SHP77 treated with DMSO at 0.1 percent for 48 hours (cell line): ENCODE measurements at regions not wholly inside any gene's neighbourhood (a gene's known extent, or its start where the extent isn't known, plus 50 kb on each side); places are given as distances from the start of the nearest gene placed in this dataset.
"Not testable (repeated sequence)": the region's sequence is repeated elsewhere in the genome, so short reads cannot be mapped to it uniquely, and the experiment has no call there.

ENCODE experiments used
- DNase-seq: peaks from one replicate; lab custom pipeline; 2025; lab: John Stamatoyannopoulos, UW

DNA sequence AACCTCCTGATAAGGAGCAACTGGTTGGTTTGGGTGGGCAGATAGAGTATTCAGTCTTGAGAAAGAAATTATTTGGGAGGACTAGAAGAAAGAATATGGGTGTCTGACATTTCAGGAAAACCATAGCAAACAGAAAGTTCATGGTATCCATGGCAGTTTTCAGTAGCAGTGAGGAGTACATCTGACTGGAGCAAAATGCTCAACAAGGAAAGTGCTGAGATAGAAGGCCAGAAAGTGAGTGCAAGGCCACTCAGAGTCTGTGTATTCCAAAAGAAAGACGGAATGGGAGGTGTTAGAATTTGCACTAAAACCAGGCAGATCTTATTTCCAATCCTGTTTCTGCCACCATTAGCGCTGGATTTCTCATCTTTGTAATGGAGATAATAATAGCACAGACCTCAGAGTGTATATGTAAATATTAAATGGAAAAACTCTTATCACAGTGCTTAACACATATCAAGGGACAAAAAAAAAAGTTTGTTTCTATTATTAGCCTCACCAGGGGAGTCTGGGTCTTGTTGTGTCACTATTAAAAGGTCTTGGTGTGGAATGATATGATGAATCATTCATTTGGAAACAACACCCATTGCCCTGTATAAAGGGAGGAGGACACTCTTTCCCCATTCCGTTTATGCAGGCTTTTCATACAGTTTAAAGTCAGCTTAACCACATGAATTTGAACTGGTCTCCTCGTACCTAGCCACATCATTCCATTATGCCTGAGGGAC is 349.8 kb downstream of the IPO8 start:
- DNase-seq: no peak

DNA sequence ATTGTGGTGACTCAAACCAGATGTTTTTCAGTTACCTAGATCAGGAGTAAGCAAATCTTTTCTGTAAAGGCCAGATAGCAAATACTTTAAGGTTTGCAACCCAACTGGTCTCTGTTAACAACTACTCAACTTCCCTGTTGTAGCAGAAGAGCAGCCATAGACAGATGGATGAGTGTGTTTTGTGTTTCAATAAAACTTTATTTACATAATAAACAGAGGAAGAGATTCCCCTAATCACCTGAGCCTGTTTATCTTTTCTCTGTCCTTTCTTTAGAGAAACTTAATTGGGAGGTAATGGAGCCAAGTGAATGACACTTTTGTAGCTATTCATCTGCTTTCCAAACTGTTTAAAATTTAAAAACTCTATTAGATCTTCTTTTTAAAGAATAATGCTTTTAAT is 365.1 kb downstream of the IPO8 start:
- DNase-seq: no peak

DNA sequence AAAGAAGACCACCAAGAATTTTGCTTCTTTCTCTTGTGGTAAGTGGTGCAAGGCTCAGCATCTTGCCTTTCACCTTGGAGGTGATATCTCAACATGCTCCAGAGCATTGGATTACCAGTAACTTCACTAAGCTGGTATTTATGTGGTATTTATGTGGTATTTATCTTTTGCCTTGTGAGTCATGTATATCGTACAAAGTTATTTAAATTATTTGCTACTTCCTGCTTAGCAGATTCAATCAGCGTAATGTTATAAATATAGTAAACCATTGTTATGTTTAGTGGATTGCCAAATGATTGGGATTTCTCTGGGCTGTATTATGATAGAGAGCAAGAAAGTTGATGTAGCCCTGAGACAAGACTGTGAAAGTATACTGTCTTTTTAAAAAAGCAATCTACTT is 366.4 kb downstream of the IPO8 start:
- no peak for DNase-seq

DNA sequence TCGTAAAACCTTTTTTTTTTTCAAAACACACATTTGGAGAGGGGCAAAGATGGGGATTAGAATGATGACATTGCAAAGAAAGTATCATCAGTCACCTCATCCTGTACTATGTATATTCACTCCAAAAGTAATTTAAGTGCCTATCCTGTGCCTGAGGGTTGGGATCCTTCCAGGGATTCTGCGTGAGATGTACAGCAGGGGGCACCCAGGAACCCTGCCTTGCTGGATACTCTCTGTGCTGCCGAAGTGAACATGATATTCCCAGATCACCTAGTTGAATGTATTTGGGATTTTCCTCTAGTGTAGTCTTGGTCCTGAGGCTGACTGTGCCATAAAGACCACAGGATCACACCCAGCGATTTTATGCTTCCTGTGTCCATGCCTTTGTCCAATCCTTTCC is 372.7 kb downstream of the IPO8 start:
- DNase-seq: no peak

DNA sequence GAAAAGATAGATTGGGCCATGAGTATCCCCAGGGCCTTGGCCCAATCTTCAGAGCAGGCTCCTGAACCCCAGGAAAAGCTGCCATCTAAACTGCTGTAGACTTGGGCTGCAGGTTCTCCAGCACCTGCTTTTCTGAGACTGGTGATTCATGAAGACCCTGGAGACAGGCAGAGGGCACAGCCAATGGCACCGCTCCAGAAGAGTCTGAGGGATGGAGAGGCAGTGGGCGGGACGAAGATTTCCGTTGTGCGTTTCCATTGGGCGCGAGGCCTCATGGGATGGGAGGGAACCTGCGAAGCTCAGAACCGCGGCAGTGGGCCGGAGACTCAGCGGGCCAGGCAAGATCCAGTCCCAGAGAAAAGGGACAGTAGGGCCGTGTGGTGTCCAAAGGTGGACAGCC is 375.1 kb downstream of the IPO8 start:
- DNase-seq: no peak

DNA sequence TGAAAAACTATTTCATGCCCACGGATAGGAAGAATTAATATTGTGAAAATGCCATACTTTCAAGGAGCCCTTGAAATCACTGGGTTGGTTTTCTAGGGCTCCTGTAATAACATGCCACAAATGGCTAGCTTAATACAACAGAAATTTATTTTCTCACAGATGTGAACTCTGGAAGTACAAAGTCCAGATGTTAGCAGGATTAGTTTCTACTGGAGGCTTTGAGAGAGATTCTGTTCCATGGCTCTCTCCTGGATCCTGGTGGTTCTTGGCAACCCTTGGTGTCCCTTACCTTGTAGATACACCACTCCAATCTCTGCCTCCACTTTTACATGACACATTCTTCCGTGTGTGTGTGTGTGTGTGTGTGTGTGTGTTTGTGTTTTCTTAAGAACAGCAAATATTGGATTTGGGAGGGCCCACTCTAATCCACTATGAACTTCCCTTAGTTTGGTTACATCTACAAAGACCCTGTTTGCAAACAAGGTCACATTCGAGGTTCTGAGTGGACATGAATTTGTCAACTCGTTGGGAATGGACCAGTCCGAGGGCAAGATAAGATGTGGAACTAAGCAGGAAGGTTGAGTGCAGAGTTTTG is 381.1 kb downstream of the IPO8 start:
- no peak for DNase-seq

DNA sequence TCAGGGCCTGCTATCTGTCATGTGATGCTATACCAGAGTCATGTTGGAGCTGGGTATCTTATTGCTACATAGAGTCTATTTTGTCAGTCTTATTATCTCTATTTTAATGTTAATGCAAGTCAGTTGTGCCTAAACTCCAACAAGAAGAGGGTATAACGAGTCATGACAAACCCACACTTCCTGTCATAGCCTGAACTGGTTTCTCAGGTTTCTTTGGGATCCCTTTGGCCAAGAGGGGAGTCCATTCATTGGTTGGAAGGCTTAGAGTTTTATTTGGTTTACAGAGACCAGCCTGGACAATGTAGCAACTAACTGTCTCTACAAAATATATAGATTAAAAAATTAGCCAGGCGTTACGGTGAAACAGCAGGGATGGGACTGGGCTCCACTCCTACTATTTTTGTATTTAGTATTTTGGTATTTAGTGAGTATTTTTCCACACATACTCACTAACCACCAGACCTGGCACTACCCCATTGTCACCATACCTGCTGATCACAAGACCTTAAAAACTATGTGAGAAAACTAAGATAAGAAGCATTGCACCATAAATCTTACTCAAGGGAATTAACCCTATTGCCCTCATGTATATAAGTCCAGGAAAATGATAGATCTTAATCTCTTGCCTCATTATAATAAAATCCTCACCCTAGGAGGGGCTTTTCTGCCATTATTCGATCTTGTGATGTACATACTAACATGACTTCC is 387.5 kb downstream of the IPO8 start:
- no peak for DNase-seq

DNA sequence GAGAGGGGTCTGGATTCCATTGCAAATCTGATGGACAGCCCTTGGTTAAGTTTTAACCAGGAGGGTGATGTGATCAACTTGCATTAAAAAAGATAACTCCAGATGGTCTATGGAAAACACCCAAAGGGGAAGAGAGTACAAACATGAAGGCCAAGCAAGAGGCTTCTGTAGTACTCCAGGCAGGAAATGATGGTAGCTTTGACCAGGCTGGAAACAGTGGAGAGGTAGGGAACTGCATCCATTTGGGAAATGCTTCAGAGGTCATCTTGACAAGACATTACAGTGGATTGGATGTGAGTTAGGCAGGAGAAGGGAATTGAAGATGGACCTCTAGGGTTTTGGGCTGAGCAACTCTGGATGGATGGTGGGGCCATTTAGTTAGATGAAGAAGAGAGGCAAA is 391.1 kb downstream of the IPO8 start:
- no peak for DNase-seq

DNA sequence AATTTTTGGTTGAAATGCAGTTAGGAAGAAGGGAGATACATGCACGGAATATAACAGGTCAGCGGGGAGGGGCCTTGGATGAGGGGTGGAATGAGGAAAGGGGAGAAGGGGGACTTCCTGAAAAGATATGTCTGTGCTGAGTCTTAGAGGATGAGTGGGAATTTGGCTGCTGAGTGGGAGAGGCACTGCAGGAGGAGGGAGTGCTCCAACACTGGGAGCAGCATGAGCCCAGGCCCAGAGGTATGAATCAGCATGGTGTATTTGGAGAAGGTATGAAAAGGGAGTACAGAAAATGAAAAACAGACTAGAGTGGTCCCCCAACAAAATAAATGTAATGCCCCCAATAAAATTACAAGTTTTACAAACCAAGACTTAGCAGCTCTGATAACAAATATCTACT is 394.4 kb downstream of the IPO8 start:
- DNase-seq: no peak

DNA sequence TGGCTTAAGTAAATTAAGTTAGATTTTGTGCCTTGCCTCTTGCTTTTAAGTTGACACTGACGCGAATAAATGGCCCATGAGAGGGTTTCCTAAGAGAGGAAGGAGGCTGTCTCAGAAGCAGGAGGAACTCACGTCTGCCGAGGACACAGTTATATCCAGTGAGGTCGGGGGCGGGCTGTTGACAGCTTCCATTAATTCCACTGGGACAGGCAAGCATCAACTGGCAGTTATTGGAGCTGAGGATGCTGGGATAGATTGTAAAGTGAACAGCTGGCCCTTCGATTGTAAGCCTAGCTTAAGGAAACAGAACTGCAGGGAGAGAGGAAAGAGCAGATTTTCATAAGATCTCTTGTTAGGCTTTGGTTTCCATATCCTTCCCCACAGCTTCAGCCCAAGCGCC is 399.2 kb downstream of the IPO8 start:
- DNase-seq: no peak

DNA sequence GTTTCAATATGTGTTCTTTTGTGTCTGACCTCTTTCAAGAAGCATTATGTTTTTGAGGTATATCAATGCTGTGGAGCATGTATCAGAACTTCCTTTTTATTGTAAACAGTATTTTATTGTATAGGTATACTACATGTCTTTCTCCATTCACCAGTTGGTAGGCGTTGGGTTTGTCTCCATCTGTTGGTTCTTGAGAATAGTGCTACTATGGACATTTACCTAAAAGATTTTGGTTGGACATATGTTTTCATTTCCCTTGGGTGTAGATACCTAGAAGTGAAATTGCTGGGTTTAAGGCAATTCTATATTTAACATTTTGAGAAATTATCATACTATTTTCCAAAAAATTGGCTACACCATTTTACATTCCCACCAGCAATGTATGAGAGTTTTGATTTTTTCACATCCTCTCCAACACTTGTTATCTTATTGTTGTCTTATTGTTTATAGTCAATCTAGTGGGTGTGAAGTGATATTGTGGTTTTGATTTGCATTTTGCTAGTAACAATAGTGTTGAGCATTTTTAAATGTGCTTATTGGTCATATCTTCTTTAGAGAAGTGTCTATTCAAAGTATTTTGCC is 409.2 kb downstream of the IPO8 start:
- no peak for DNase-seq

DNA sequence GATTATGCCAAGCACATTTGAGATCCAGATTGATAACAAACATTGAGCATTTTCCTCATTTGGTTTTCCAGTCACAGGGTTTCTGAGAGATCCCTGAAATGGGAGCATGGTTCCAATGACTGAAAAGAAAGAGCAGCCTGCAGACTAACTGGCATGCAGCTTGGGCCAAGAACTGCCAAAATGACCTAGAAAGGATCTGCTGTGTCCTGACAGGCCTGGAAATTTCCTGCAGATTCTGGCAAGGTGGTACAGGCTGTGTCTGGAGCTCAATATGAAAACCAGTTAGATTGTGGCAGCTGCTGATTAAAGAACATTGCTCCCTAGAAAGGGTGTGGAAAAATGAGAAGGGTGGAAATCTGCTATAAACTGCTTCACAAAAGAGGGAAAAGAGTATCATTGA is 417.3 kb downstream of the IPO8 start:
- DNase-seq: no peak

DNA sequence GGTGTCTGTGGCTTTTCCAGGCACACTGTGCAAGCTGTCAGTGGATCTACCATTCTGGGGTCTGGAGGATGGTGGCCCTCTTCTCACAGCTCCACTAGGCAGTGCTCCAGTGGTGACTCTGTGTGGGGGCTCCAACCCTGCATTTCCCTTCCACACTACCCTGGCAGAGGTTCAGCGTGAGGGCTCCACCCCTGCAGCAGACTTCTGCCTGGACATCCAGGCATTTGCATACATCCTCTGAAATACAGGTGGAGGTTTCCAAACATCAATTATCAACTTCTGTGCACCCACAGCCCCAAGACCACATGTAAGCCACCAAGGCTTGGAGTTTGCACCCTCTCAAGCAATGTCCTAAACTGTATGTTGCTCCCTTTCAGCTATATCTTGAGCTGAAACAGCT is 423.2 kb downstream of the IPO8 start:
- not testable (repeated sequence) for DNase-seq

DNA sequence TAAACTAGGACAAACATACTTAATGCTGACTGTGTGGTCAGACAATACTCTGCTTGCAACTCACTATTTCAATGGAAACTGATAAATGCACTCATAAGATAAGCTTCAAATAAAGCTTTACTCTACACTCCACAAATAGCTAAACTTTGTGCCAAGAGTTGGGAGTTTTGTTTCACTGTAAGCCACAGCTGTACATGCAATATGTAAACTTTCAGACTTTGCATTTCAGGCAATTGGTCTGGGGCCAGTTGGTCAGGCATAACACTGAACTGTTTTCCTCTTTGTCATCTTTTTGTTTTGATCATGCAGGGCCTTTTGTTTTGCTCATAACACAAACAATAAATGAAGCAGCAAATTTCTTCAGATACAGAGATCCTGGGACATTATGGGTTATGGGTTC is 426.2 kb downstream of the IPO8 start:
- DNase-seq: no peak

DNA sequence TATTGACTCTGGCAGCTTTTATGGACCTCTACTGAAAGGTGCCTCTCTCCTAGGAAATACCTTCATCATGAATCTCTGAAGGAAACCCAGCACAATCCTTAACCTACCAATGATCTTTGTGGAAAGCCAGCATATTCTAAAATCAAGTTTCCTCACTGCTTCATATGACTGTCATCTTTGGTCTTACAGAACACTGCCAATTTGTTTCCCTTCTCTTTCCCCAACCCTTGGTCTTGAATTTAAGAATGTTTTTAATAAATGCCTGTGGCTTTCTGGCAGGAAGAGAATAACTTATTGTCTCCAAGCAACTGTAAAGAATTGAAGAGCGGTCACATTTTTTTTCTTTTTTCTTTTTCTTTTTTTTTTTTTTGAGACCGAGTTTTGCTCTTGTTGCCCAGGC is 427.6 kb downstream of the IPO8 start:
- DNase-seq: no peak

DNA sequence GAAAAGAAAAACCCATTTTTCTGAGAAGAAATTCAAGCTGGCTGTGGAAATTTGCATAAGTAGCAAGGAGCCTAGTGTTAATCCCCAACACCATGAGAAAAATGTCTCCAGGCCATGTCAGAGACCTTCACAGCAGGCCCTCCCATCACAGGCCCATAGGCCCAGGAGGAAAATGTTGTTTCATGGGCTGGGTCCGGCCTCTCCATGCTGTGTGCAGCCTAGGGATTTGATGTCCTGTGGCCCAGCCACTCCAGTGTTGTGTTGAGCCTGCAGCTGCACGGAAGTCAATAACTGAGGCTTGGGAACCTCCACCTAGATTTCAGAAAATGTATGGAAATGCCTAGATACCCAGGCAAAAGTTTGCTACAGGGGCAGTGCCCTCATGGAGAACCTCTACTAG is 432.2 kb downstream of the IPO8 start:
- no peak for DNase-seq

DNA sequence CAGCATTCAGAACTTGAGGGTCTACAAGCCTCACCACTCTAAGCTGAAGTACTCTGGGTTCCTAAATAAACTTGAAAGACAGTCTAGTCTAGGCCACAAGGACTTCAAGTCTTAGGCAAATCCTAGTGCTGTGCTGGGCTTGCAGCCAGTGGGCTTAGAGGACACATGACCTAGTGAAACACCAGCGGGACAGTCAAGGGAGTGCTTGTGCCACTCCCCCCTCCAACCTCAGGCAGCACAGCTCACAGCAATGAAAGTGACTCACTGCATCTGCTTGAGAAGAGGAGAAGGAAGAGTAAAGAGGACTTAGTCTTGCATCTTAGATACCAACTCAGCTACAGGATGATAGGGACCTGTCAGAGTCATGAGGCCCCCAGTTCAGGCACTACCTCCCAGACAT is 438.1 kb downstream of the IPO8 start:
- no peak for DNase-seq

DNA sequence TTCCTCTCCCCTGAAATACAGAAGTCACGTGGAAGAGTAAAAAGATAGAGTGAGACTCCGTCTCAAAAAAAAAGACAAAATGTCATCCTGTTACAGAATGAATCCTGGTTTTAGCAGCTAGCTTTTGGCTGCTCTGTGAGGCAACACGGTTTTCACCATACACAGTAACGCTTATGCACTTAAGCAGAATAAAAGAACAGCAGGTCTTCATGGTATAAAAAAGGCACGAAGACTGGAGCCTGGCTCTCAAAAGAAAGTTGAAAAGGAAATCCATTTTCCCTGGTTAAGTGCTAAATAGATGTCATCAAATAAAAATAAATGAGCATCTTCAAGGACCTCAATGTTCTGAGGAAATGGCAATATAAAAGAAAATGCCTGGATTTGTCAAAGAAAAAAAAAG is 444.1 kb downstream of the IPO8 start:
- no peak for DNase-seq

DNA sequence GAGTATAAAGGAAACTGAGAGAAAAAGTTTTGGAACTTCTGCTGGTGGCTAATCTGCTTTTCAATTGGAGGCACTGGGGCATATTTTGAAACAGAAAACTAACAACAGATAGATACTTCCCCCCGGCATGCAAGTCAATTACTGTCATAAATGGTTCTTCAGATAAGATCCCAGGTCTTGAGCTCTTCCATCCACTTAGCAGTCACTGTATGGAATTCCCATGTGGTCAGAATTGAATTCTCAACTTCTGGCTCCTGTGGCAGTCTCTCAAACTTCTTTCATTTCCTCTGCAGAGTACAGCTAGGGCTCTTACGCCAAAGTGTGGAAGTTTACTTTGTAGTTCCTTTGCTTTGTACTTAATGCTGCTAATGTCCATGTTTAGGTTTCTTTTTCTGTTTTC is 452.2 kb downstream of the IPO8 start:
- DNase-seq: no peak

DNA sequence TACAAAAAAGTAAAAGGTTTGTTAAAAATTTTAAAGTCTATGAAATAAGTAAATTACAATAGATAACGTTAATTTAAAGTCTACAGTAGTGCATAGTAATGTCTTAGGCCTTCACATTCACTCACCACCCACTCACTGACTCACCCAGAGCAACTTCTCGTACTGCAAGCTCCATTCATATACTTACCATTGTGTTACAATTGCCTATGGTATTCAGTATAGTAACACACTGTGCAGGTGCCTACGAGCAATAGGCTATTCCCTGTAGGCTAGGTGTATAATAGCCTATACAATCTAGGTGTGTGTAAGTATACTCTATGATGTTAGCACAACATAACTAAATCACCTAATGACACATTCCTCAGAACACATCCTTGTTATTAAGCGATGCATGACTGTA is 435.3 kb upstream of the TMTC1 start:
- DNase-seq: no peak

DNA sequence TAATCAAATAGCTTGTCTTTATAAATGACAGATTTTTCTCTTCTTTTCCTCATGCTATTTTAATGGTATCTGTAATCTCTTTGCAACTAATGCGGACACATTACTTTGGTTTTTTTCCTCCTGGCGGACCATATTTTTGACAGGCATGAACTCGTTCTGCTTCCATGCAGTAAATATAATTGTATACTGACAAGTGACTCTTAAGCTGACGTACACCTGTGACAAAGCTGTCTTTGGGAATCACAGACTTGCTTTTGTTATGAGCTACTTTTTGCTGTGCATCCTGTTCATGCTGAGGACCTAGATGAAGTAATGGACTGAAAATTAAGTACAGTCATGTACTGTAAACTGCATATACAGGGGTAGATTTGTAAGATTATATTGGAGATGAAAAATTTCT is 434.3 kb upstream of the TMTC1 start:
- no peak for DNase-seq

DNA sequence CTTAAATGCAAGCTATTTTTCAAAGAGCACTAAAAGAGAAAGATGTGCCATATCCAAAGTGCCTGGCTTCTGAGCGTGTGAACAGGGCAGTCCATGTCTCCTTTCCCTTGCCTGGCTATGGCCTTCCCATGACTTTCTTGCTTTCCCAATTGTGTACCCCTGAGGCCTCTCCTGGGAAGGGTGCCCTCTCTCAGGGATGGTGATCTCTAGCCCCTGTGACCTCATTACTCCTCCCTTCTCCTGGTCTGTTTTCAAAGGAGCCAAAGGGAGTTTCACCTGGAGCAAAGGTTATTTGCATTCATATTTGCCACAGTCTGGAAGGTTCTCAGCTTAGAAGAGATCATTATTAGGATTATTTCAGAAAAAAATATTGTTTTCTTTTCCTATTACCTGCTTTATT is 429.4 kb upstream of the TMTC1 start:
- DNase-seq: no peak

DNA sequence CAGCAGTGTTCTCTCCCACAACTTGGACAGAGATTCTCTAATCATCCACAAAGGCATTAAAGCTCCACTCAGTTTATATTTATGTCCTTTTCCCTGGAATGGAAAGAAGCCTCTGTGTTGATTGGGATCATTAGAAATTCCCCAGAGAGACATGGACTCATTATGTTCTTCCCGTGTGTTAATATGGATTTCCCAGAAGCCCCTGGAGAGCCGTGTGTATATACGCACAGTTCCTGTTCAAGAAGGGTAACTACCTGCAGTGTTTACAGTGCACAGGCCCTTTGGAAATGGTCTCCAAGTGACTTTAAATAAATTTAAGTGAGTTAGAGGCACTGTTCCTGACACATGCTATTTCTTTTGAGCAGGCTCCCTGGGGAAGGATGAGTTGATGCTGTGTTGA is 428.0 kb upstream of the TMTC1 start:
- DNase-seq: no peak
